NCI-H2171 (cell line): ENCODE measurements at regions not wholly inside any gene's neighbourhood (a gene's known extent, or its start where the extent isn't known, plus 50 kb on each side); places are given as distances from the start of the nearest gene placed in this dataset.
"Not testable (repeated sequence)": the region's sequence is repeated elsewhere in the genome, so short reads cannot be mapped to it uniquely, and the experiment has no call there.

ENCODE experiments used
- DNase-seq: peaks from one replicate; lab custom pipeline; 2025; lab: John Stamatoyannopoulos, UW

DNA sequence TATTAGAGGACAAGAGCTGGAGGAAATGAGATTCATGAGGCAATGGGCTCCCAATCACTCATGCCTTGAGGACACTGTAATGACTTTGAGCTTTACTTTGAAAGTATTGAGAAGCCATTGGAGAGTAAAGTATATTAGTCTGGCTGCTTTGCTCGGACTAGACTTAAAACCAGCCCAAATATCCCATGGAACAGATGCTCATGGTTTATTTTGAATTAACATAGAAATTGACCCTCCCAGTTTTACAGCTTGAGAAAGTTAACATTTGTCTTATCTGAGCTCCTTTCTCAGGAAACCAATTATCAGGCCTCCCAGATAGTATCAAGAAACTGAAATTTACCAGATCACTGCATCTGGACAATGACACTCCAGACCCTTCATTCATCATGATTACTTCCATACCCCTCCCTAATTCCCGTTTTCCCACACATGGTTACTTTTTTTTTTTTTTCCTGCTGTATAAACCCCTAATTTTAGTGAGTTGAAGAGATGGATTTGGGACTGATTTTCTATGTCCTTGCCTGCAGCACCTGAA lies 270.8 kb upstream of the SMIM30 start:
- DNase-seq = no peak

DNA sequence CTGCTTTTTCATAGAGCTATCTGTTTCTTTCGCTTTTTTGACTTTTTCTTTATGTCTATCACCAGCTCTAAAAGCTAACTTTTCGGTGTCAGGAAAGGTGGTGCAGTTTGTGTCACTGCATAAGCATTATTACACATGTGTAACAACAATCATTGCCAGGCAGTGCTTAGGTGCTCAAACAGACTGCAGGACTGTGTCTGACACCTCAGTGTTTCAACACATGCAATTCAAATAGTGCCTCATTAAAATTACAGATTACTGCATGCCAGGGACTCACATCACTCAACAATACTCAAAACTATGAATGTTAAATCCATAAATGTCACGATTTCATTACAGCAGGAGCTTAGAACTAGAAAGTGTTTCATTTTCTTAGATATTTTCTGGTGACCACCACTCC lies 265.3 kb upstream of the SMIM30 start:
- no peak for DNase-seq

DNA sequence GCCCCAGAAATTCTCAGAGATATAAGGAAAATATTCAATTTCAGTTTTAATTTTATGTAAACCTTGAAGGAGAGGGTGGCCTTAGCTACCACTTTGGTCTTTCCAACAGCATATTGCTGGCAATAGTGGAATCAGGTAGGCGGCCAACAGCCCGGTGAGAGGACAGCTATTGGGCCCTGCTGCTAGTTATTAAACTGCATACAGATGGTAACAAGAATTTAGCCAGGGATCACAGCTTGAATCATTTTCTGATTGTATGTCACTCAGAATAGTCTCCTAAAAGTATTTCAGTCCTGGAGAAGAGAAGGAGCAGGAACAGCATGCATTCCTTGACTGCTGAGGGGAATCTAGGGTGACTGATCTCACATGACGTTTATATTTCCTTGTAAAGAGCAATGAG lies 261.4 kb upstream of the SMIM30 start:
- DNase-seq = no peak

DNA sequence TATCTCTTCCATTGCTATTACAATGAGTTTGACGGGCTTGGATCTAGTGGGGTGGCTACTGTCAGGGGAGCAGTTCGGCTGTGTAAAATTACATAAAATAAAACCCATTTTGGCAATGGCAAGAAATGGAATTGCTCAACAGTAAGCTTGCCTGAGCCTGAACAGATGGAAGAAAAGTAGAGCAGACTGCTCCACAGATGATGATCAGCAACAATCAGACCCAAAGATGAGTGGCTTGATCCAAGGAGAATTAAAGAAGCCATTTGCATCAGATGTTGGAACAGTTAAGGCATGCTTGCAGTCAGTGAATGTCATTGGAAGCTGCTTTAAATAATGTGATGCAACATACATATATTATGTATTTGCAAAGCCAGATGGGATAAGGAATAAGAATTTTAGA lies 256.6 kb upstream of the SMIM30 start:
- no peak for DNase-seq

DNA sequence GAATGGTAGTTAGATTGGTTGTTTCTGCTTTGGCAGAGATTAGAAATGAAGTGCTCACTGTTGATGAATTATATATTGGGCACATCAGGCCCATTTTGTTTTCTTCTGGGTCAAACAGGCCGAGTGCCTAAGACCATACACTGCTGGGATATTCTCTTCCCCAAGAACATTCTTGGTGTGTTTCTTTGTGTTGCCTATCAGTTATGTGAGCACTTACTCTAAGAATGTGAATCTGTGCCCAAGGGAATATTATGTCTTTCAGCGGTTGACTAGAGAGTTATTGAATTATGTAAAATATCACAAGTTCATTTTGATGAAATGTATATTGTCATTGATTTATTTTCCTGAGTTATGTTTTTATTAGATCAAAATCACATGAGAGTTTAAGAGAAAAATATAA lies 255.5 kb upstream of the SMIM30 start:
- DNase-seq = no peak

DNA sequence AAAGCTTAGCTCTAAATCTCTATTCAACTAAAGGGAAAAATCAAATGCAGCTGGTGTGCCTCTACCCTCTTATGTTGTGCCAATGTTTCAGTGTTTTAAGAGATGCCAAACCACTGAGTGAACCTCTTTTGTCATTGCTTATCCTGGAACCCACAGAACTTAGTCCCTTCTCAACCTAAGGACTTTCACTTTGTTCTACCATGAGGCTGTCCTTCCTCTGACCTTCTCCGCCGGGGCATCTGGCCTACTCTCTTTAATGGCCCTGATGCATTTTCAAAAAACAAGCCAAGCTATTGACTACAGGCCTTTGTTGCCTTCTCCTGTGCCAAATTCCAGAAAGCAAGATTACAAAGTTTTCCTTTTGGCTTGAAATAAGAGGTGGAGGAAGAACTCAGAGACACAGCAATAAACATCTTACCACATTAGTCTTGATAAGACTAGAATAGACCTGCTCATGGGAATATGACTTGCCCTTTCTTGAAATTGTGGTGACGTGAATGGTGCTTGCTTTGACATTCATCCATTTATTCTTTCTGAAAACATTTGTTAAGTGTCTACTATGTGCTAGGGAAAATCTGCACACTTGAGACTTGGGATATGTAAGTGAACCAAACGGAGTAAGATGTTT lies 253.2 kb upstream of the SMIM30 start:
- no peak for DNase-seq

DNA sequence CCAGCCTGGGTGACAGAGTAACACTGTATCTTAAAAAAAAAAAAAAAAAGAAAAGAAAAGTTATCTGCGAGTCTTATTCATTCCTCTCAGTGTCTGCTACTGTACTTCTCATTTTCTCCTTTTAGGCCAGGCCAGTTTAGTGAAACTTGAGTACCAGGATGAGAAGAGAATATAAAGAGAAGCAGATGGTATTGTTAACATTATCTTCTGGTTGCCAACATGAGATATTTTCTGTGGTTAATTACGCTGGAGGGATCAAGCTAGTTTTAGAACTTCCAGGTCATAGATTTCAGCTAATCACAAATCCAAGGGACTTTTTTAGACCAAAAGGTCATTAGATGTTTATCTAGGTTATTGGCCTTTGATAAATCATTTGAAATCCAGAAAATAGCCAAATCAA lies 252.6 kb upstream of the SMIM30 start:
- no peak for DNase-seq

DNA sequence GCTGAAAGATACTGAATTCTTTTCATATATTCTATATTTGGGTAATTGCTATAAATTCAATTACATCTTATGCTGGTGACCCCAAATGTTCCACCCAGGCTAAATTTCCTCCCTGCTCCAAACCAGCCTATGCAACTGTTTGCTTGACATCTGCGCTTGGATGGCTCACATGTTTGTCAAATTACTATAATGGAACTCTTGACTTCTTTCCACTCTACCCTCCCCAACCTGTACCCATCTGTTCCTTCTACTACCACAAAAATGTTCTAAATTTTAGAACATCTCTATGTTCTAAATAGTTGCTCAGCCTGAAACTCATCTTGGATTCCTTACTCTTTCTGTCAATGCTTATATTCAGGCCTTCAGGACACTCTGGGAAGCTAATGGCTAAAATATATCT lies 249.9 kb upstream of the SMIM30 start:
- DNase-seq = no peak

DNA sequence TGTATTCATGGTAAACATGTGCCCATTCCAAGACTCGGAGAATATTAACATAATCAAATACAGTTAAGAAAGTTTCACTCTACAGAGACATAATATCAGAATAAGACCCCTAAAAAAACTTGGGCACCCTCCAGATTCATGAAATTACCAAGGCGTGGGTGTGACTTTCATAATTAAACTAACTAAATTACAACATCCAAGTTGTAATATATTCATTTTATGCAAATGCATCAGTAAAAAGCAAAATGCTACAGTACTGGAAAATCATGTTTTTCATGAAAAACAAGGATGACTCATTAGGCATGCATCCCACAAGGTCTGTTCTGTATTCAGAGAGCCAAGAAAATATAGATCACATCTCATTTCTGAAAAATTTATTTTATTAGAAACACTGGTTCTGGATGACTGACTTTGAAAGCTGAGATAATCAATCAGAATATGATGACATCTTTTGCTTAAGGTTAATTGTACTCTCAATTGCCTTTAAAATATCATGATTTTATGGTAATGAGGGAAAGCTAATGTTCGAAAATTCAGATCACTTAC lies 248.8 kb upstream of the SMIM30 start:
- DNase-seq = no peak

DNA sequence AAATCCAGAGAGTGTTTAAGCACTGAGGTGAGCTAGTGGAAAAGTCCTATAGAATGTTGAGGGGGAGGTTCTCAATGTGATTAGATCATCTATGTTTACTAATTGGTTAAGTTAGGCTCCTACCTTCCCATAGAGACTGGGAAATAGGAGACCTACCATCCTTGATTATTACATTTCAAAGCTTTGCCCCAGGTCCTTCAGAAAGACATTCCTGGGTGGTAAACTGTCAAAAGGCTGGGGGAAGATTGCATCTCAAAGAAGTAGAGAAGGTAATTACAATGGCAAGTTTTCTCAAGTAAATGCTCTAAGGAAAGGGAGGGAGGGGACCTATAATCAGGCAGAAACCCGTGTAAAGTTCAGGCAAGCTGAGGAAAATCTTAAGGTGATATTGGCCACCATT lies 247.8 kb upstream of the SMIM30 start:
- DNase-seq = no peak

DNA sequence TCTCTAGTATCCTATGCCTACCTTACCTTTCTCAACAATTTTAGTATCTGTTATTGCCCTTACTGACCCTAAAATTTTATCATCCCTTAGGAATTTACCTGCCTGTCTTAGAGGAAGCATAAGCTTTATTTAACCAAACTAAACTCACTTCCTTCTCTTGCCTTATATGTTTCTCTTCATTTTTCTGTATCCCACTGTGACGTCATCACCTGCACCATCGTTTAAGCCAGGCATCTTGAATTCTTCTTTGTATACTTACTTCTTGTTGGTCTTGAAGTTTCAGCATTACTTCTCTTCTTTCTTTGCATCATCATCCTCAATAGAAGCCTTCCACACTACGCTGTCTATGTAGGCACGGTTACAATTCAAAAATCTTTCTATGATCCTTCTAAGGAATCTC lies 231.0 kb upstream of the SMIM30 start:
- no peak for DNase-seq

DNA sequence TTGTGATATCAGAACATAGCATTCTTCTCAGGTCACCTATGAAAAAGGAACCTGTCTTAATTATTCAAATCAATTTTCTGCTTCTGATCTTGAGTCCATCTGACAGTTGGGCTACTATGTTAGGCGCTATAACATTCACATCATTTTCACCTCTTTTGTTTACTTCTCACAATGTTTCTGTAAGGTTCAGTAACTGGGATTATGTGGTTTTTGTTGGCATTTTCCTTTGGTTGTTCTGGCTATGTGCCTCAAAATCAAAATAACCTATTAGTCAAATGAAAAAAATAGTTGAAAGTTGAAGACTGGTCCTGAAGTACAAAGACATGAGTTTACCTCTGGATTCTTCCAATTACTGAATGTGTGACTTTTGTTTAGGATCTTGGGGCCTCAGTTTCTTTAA lies 221.3 kb upstream of the SMIM30 start:
- no peak for DNase-seq

DNA sequence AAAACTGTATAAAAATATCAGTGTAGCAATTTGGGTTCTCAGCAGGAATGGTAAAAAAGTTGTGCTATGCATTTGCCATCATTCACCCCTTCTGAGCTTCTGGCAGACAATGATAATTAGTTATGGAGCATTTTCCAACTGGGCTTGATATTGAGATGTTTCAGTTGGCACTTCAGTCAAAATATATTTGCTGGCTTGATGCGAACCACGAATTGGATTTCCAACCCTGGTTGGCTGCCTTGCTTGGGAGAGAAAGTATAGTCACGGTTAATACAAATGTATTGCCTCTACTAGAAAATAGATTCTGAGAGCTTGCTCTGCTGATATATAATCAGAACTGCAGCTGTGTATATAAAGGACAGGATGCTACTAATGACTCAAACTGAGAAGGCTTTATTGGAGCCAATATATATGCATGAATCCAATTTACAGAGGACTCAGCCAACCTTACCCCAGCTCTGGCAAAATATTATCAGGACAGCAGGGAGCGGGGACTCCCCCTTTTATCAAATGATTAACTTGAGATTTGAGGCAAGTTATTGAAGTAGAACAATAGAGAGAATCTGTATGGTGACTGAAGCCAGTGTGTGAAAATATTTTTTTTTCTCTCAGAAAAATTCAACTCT lies 219.8 kb upstream of the SMIM30 start:
- DNase-seq = no peak

DNA sequence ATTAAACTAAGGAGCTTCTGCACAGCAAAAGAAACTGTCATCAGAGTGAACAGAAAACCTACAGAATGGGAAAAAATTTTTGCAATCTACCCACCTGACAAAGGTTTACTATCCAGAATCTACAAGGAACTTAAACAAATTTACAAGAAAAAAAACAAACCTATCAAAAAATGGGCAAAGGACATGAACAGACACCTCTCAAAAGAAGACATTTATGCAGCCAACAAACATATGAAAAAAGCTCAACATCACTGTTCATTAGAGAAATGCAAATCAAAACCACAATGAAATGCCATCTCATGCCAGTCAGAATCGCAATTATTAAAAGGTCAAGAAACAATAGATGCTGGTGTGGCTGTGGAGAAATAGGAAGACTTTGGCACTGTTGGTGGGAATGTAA lies 218.5 kb upstream of the SMIM30 start:
- DNase-seq = not testable (repeated sequence)

DNA sequence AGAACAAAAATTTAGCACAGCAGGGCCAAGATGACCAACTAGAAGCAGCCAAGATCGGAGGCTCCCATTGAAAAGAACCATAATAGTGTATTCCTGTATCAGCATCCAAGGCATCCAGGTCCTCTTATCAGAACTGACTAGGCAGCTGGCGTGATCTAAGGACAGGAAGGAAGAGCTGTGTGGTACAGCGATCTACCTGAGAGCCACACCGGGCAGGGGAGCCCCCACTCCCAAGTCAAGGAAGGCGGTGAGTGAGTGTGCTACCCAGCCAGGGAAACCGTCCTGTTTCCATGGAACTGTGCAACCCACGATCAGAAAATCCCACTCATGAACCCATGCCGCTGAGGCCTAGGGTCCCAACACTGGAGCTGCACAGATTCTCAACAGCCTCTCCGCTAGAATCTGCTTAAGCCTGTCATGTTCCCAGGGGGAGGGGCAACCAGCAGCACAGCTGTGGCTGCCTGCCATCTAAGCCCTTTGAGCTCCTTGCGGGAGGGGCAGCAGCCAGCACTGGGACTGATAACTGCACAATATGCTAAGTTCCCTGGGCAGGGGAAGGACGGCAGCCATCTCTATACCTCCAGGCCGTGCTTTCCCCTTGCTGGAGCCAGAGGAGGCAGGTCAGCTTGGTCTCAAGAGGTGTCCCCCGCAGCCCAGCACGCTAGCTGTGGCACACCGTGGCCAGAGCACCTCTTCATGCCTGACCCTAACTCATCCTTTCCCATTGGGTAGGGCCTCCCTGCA lies 213.0 kb upstream of the SMIM30 start:
- peak; percentile 3 for DNase-seq

DNA sequence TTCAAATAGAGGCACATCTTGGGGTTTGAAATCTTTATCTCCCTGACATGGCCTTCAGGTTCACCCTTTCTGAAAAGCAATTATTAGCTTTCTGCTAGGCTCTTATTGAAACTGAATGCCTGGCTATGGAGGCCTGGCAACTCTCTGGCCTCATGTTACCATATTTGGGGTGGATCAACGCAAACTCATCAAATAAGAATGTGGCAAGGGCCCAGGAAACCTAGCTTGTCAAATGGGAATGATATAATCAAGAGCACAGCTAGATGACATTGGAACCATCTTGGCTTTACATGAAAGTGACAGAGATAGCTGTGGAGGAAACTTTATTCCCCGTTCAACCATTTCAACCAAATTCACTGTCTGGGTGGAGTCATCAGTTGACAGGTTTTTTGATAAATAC lies 202.8 kb upstream of the SMIM30 start:
- no peak for DNase-seq

DNA sequence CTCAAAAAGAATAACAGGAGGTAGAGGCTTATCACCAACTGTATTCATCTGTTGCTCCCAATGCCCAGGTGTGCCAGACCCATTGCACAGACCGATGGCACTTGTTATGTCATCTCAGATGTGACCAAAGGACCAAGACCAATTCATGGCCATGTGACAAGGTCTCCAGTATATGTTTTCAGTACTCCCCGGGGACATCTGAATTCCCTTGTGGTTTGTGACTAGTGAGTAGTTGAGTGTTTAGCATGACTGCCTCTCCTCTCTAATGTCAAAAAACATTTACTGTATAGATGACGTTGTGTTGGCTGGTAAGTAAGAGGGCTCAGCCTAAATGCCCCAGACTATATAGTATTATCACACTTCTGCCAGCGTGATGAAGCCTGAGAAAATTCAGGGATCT lies 202.1 kb upstream of the SMIM30 start:
- no peak for DNase-seq

DNA sequence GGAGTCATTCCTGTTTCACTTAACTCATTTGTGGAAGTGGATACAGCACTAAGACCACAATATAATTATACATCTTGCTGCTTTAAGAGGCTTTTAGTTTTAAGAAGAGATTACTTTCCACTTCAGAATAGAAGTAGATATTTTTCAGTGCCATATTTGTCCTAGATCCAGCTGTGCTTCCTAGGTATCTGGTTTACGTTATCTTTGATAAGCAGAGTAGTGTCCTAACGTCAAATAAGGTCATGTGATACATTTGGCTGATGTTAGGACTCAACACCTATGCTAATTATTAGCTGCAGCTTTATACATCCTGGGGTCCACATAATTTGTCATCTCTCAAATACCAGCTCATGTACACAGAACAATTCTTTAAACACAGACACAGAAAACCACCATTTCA lies 196.2 kb upstream of the SMIM30 start:
- DNase-seq = no peak

DNA sequence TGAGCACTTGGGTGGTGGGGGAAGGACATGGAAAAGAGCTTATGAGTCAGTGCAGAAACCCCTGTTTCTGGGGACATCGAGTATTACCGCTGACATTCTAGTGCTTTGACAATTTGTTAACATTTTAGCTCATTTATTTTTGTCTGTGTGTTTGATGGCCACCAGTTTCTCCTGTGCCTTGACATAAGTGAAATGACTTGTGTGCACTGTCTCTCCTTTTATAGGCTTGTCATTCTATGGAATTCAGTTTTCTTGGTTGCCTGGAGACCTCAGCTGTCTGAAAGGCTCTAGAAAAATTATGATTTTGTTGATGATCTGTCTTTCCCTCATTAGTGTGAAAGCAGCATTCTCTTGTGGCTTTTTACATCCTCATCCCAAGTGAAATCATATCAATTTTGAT lies 190.0 kb upstream of the SMIM30 start:
- DNase-seq = no peak

DNA sequence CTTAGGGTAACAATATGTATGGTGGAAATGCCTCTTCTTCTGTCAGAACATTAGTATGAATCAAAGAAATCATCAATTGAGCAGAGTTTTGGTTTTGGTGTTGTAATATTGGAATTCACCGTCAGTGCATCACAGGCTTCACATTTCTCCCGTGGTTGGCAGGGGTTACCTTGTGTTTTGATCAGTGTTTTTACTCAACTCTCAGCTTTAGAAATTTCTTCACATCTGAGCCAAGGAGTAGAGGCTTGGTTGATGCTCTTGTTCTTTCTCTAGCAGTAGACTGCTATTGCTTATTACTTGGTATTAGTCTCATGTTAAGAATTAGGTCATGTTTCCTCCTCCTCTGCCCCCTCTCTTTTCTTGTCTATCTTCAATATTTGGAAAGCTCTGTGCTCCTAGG lies 188.8 kb upstream of the SMIM30 start:
- no peak for DNase-seq

DNA sequence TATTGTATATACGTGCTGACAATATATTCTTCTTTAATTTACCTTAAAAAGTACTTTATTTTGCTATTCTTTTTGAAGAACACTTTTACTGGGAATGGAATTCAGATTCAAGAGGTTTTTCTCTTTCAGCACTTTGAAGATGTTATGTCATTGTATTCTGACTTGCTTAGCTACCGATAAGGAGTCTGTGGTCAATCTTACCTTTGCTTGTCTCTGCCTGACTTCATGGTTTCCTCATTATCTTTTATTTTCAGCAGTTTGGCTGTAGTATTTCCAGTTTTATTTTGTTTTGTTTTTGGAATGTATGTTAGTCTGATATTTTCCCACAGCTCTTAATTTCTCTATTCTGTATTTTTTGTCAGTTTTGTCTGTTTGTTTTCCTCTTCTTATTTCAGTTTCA lies 187.9 kb upstream of the SMIM30 start:
- DNase-seq = no peak

DNA sequence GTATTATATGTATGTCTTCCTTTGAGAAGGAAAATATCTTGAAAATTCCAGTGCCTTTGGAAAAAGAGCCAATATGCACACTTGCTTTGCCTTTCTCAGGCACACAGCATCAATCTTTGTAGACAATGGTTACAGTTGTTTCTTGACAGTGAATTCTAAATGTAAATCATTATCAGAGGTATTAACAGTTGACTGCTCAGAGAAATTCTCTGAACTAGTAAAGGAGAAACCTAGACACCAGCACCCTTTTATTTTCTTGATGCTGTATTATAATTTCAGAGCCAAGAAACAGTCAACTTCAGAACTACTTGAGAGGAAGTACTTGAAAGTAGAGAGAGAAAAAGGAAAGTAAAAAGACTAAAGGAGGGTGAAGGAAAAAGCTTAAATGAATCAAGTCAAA lies 185.8 kb upstream of the SMIM30 start:
- DNase-seq = no peak

DNA sequence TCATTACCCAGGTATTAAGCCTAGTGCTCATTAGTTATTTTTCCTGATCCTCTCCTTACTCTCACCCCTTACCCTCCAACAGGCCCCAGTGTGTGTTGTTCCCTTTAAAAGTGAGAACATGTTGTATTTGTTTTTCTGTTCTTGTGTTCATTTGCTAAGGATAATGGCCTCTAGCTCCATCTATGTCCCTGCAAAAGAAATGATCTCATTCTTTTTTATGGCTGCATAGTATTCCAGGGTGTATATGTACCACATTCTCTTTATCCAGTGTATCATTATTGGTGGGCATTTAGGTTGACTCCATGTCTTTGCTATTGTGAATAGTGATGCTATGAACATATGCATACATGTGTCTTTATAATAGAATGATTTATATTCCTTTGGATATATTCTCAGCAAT lies 185.0 kb upstream of the SMIM30 start:
- not testable (repeated sequence) for DNase-seq
